ENCODE measurements at regions not wholly inside any gene's neighbourhood (a gene's known extent, or its start where the extent isn't known, plus 50 kb on each side); places are given as distances from the start of the nearest gene placed in this dataset.

GRCh38 chr12:34205401-34205800 is 183.1 kb downstream of the ALG10 start:
- intact Hi-C loops (cut with DNase I) = no loop called here

DNA sequence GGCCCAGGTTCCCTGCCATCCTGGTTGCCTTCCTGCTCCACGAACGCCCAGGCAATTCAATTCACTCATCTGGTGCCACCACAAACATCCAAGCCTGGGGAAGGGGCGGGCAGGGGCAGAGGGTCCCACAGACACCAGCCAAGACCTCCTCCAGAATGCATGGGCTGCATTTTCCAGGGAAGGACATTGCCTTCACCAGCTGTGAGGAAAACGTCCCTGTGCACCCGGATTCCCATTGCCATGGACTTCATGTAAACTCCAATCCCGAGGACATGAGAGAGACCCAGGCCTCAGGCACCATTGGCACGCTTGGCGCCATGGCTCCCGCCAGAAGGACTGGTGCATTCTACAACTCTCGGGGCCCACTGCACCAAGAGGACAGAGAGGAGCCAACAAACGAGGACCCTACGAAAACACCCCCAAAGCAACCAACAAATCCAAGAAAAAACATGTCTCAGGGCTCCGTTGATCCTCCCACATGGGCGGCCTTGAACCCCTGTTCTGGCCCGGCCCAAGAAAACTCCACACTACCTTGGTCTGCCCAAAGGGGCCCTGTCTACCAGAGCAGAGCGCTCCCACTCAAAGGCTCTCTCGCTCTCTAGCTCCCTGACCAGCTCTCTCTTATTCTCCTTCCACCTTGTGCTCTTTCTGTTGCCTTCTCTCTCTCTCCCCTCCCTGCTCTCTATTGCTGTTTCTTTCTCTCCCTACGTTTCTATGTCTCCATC is 183.9 kb downstream of the ALG10 start:
- 66 to 75% (median 70%) methylated on average over 18 of the region's 18 CpGs for WGBS, 4 donors

More at GRCh38 chr12:34205401-34205800, 183.1 kb downstream of the ALG10 start:
- 90 to 93% (median 90%) methylated on average over 20 to 24 of the region's 24 CpGs for WGBS, 4 donors
- no peaks in the 10 kb centered on the region for H3K36me3 ChIP-seq
- DNase-seq = no peak
- no peak for TF ChIP-seq POLR2A (IDR thresholded peaks at IDR 0.05)
- no peak for TF ChIP-seq CTCF (IDR thresholded peaks at IDR 0.05)
- H3K27me3 ChIP-seq = no peaks in the 10 kb centered on the region
- no peak overlapping the region for H3K27ac ChIP-seq
- peaks cover 0 to 4% (median 0%) of the 10 kb centered on the region in 12 donors for H3K4me1 ChIP-seq
- no peaks in the 10 kb centered on the region for H3K9me3 ChIP-seq
- H3K4me3 ChIP-seq = no peak overlapping the region
- no peak for ATAC-seq

GRCh38 chr12:34207858-34208257 is 185.6 kb downstream of the ALG10 start:
- DNase-seq = no peak
- intact Hi-C loops (cut with DNase I) = no loop called here
- TF ChIP-seq POLR2A (IDR thresholded peaks at IDR 0.05) = no peak
- TF ChIP-seq CTCF (IDR thresholded peaks at IDR 0.05) = no peak
- Histone ChIP-seq H3K36me3 (no peaks in the 10 kb centered on the region), H3K4me1 (peaks cover 0 to 4% (median 0%) of the 10 kb centered on the region in 12 donors), H3K4me3 (no peak overlapping the region), H3K9me3 (no peaks in the 10 kb centered on the region), H3K27me3 (no peaks in the 10 kb centered on the region), H3K27ac (no peak overlapping the region)
- no peak for ATAC-seq
- 92 to 96% (median 93%) methylated on average over 11 of the region's 11 CpGs for WGBS, 4 donors

More for the DNA sequence above, 183.9 kb downstream of the ALG10 start:
- no peaks in the 10 kb centered on the region for H3K27me3 ChIP-seq
- peaks cover 0 to 4% (median 0%) of the 10 kb centered on the region in 12 donors for H3K4me1 ChIP-seq
- ATAC-seq (no peak), DNase-seq (no peak)
- intact Hi-C loops (cut with DNase I) = no loop called here
- H3K36me3 ChIP-seq = no peaks in the 10 kb centered on the region
- H3K9me3 ChIP-seq = no peaks in the 10 kb centered on the region
- no peak overlapping the region for H3K4me3 ChIP-seq
- H3K27ac ChIP-seq = no peak overlapping the region
- TF ChIP-seq CTCF (IDR thresholded peaks at IDR 0.05) (no peak), POLR2A (IDR thresholded peaks at IDR 0.05) (no peak)

DNA sequence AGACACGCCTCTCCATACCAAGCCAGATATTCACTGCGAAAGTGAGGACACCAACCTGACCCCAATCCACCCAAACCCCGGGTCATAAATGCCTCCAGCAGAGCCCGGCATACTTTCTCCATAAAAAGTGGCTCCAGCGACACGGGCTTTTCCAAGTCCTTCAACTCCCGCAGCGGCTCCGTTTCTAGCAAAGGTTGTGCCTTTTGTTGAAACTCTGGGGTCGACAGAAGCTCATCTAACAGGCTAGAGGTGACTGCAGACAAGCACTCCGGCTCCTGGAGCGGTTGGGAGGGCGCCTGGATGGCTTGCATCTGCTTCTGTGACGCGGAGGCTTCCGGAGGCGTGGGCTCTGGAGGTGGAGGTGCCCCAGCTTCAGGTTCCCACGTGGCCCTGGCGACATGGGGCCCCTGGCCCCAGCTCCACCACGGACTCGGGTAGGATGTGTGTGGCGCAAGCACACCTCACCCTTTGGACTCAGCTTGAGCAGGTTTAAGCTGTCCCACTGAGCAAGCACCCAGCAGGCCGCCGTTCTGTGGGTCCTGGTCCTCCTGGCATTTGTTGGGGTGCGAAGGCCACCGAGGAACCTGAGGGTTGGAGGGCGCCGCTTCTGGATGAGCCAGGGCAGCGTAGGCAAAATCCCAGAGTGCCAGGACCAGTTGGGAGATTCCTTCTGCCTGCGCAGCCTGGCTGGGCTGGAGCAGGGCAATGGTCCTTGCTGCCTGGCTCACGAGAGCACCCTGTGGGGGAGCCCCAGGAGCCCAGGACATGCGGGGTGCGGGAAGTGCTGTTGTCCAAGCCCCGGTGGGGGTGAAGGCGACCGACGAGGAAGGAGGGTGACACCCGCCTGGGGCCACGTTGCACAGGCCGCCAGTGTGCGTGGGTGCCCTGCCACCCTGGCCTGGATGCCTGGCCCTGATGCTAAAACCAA is 186.3 kb downstream of the ALG10 start:
- H3K36me3 ChIP-seq = no peaks in the 10 kb centered on the region
- ATAC-seq (no peak), DNase-seq (no peak)
- WGBS, 4 donors = 78 to 81% (median 79%) methylated on average over 31 to 41 of the region's 41 CpGs
- peaks cover 0 to 4% (median 0%) of the 10 kb centered on the region in 12 donors for H3K4me1 ChIP-seq
- no peak overlapping the region for H3K4me3 ChIP-seq
- TF ChIP-seq CTCF (IDR thresholded peaks at IDR 0.05) (no peak), POLR2A (IDR thresholded peaks at IDR 0.05) (no peak)
- H3K9me3 ChIP-seq = no peaks in the 10 kb centered on the region
- intact Hi-C loops (cut with DNase I) = no loop called here
- no peaks in the 10 kb centered on the region for H3K27me3 ChIP-seq
- no peak overlapping the region for H3K27ac ChIP-seq
